ENCODE measurements at regions not wholly inside any gene's neighbourhood (a gene's known extent, or its start where the extent isn't known, plus 50 kb on each side); places are given as distances from the start of the nearest gene placed in this dataset.

GRCh38 chr3:117597865-117598264 is 888.3 kb downstream of the TUSC7 start:
- TF ChIP-seq CTCF (IDR thresholded peaks at IDR 0.05) (no peak), EP300 (IDR thresholded peaks at IDR 0.05) (no peak)
